H1 (cell line): ENCODE measurements at regions not wholly inside any gene's neighbourhood (a gene's known extent, or its start where the extent isn't known, plus 50 kb on each side); places are given as distances from the start of the nearest gene placed in this dataset.

Source experiments
- ATF2 ChIP-seq: IDR thresholded peaks from 2 replicates; pipeline ENCODE4 v1.6.1; 2012; ENCODE audit warnings: low read length, inconsistent platforms
- CEBPB ChIP-seq: IDR thresholded peaks from 2 replicates; pipeline ENCODE4 v1.6.1; 2012; ENCODE audit warnings: low read depth, low read length
- CTCF ChIP-seq, 3 experiments: IDR thresholded peaks; 1 replicate in 2 of 3; 2 replicates in 1 of 3; pipeline versions ENCODE4 v1.5.1 to v1.6.1; 2011; ENCODE audit warnings: low read length in 3 of 3, mild to moderate bottlenecking in 3 of 3, inconsistent platforms in 2 of 3, low read depth in 1 of 3, moderate library complexity in 1 of 3; ENCODE audit not compliant: insufficient read depth in 1 of 3; ENCODE audit errors: control extremely low read depth in 1 of 3
- GABPA ChIP-seq: IDR thresholded peaks from 2 replicates; pipeline ENCODE4 v1.6.1; 2011; ENCODE audit warnings: mild to moderate bottlenecking, low read length, moderate library complexity, borderline replicate concordance; ENCODE audit not compliant: insufficient read depth
- HDAC2 ChIP-seq, 2 experiments: fragments of 300-600 bp in 1 of 2; sonication (generic) in 1 of 2; IDR thresholded peaks; 2 replicates each; pipeline ENCODE4 v1.6.1; 2011 to 2012; ENCODE audit warnings: low read depth in 2 of 2, low read length in 2 of 2, mild to moderate bottlenecking in 2 of 2, moderate library complexity in 2 of 2, borderline replicate concordance in 1 of 2, inconsistent platforms in 1 of 2
- HDAC6 ChIP-seq: IDR thresholded peaks from one replicate; pipeline ENCODE4 v1.7.1; 2012; ENCODE audit warnings: low read depth, mild to moderate bottlenecking, inconsistent platforms, low read length, moderate library complexity
- KDM4A ChIP-seq: IDR thresholded peaks from one replicate; pipeline ENCODE4 v1.7.1; 2012; ENCODE audit warnings: low read depth, mild to moderate bottlenecking, moderate library complexity, low read length, inconsistent platforms; ENCODE audit not compliant: severe bottlenecking
- POLR2A ChIP-seq, 2 experiments: IDR thresholded peaks; 1 replicate in 1 of 2; 2 replicates in 1 of 2; pipeline ENCODE4 v1.6.1; 2011; ENCODE audit warnings: low read depth in 2 of 2, low read length in 2 of 2, mild to moderate bottlenecking in 2 of 2; ENCODE audit errors: control extremely low read depth in 1 of 2
- POLR2AphosphoS5 ChIP-seq: IDR thresholded peaks from 2 replicates; pipeline ENCODE4 v1.6.1; 2011; ENCODE audit warnings: low read depth, low read length
- USF2 ChIP-seq: IDR thresholded peaks from 2 replicates; pipeline ENCODE4 v1.6.1; 2011; ENCODE audit warnings: low read length, improper control_type of control experiment

GRCh38 chr14:95603415-95603814, 68.6 kb downstream of the GLRX5 start:
- TF ChIP-seq CTCF (IDR thresholded peaks at IDR 0.05; ENCODE audit: control extremely low read depth in 1 of 3, insufficient read depth in 1 of 3, low read depth in 1 of 3, low read length in 3 of 3) (no peak), USF2 (no peak), HDAC6 (no peak), GABPA (no peak), ATF2 (no peak), HDAC2 (IDR thresholded peaks at IDR 0.05; ENCODE audit: borderline replicate concordance in 1 of 2, low read depth in 2 of 2, low read length in 2 of 2) (no peak), CEBPB (no peak), POLR2AphosphoS5 (no peak), KDM4A (no peak), POLR2A (IDR thresholded peaks at IDR 0.05; ENCODE audit: control extremely low read depth in 1 of 2, low read depth in 2 of 2, low read length in 2 of 2) (no peak)
